Chondrocyte (in vitro differentiated cells): ENCODE measurements at regions not wholly inside any gene's neighbourhood (a gene's known extent, or its start where the extent isn't known, plus 50 kb on each side); places are given as distances from the start of the nearest gene placed in this dataset.

Experiments used
- DNase-seq: peaks from one replicate; pipeline ENCODE4 v3.0.0; 2021; ENCODE audit warnings: mixed read lengths, low spot score
- H3K27ac Mint-ChIP-seq: one replicate; pipeline ENCODE4 v1.8.0; 2021; ENCODE audit warnings: mild to moderate bottlenecking, moderate library complexity, mixed read lengths; ENCODE audit not compliant: unreplicated experiment
- H3K27me3 Mint-ChIP-seq: 2 replicates; pipeline ENCODE4 v1.8.0; 2021; ENCODE audit warnings: low read depth, mixed read lengths
- H3K36me3 Mint-ChIP-seq: 2 replicates; pipeline ENCODE4 v1.8.0; 2021; ENCODE audit warnings: low read depth, mixed read lengths
- H3K4me1 Mint-ChIP-seq: 2 replicates; pipeline ENCODE4 v1.8.0; 2021; ENCODE audit warnings: low read depth, mild to moderate bottlenecking, mixed read lengths
- H3K4me3 Mint-ChIP-seq: one replicate; pipeline ENCODE4 v1.8.0; 2021; ENCODE audit warnings: mild to moderate bottlenecking, moderate library complexity, mixed read lengths; ENCODE audit not compliant: unreplicated experiment
- H3K9me3 Mint-ChIP-seq: 2 replicates; pipeline ENCODE4 v1.8.0; 2021; ENCODE audit warnings: low read depth, mixed read lengths
- CTCF ChIP-seq: fragments of 200-600 bp; sonication (generic); IDR thresholded peaks from 2 replicates; pipeline ENCODE4 v1.5.0; 2021; ENCODE audit warnings: antibody characterized with exemption, mild to moderate bottlenecking, moderate library complexity

GRCh38 chr12:75888399-75888798, 143.2 kb downstream of the PHLDA1 start:
- no peaks in the 10 kb centered on the region for H3K36me3 Mint-ChIP-seq
- peaks cover 15% of the 10 kb centered on the region for H3K4me1 Mint-ChIP-seq
- DNase-seq = no peak

DNA sequence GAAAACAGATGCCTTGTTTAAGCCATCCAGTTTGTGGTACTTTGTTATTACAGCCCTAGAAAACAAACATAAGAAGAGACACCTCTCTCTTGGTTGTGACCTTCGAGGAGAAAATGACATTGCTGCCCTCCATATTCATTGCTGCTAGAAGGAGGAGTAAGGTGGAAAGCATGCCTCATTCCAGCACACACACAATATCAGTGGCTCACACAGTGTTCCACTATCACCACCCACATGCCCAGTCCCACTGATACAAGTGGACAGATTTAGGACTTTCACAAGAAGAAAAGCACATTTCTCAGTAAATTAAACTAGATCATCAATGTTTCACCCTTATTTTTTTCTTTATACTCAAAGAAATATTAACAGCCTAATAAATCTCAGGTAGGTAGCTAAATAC, 143.6 kb downstream of the PHLDA1 start:
- H3K4me1 Mint-ChIP-seq = peaks cover 18% of the 10 kb centered on the region
- H3K27ac Mint-ChIP-seq = no peak overlapping the region

More at GRCh38 chr12:75888399-75888798, 143.2 kb downstream of the PHLDA1 start:
- no peaks in the 10 kb centered on the region for H3K9me3 Mint-ChIP-seq
- TF ChIP-seq CTCF = no peak
- no peak overlapping the region for H3K4me3 Mint-ChIP-seq
- H3K27ac Mint-ChIP-seq = no peak overlapping the region
- H3K27me3 Mint-ChIP-seq = peaks cover 4% of the 10 kb centered on the region

GRCh38 chr12:75884465-75884985, 147.1 kb downstream of the PHLDA1 start:
- Mint-ChIP-seq H3K36me3 (no peaks in the 10 kb centered on the region), H3K4me1 (peaks cover 29% of the 10 kb centered on the region), H3K4me3 (no peak overlapping the region), H3K9me3 (no peaks in the 10 kb centered on the region), H3K27me3 (peaks cover 4% of the 10 kb centered on the region), H3K27ac (no peak overlapping the region)
- no peak for DNase-seq
- TF ChIP-seq CTCF = no peak

More for the DNA sequence above, 143.6 kb downstream of the PHLDA1 start:
- no peak for TF ChIP-seq CTCF
- Mint-ChIP-seq H3K9me3 (no peaks in the 10 kb centered on the region), H3K36me3 (no peaks in the 10 kb centered on the region), H3K27me3 (peaks cover 4% of the 10 kb centered on the region), H3K4me3 (no peak overlapping the region)
- no peak for DNase-seq

GRCh38 chr12:75883241-75883640, 148.3 kb downstream of the PHLDA1 start:
- no peak for DNase-seq
- Mint-ChIP-seq H3K27ac (no peak overlapping the region), H3K4me1 (peaks cover 24% of the 10 kb centered on the region), H3K27me3 (no peaks in the 10 kb centered on the region), H3K9me3 (no peaks in the 10 kb centered on the region), H3K4me3 (no peak overlapping the region), H3K36me3 (no peaks in the 10 kb centered on the region)
- no peak for TF ChIP-seq CTCF

- Mint-ChIP-seq H3K36me3 (no peaks in the 10 kb centered on the region), H3K9me3 (no peaks in the 10 kb centered on the region), H3K27ac (no peak overlapping the region), H3K4me1 (peaks cover 32% of the 10 kb centered on the region), H3K4me3 (no peak overlapping the region), H3K27me3 (no peaks in the 10 kb centered on the region)
- DNase-seq = no peak
- TF ChIP-seq CTCF = no peak
Measured at GRCh38 chr12:75882421-75882820, 149.2 kb downstream of the PHLDA1 start.
